SK-N-SH treated with all-trans-retinoic acid at 6 μM for 48 hours (cell line): ENCODE measurements at regions not wholly inside any gene's neighbourhood (a gene's known extent, or its start where the extent isn't known, plus 50 kb on each side); places are given as distances from the start of the nearest gene placed in this dataset.

Source experiments
- ARNTL ChIP-seq: fragments of 450-650 bp; formaldehyde crosslinking; IDR thresholded peaks from 2 replicates; pipeline ENCODE4 v1.5.0; 2020; ENCODE audit warnings: low read depth, mild to moderate bottlenecking, moderate library complexity, borderline replicate concordance
- SNAI2 ChIP-seq: fragments of 250-450 bp; sonication (Bioruptor Pico); IDR thresholded peaks from 2 replicates; pipeline ENCODE4 v1.5.0; 2020; ENCODE audit warnings: mild to moderate bottlenecking, moderate library complexity

- TF ChIP-seq ARNTL (CRISPR knock-in tag) (no peak), SNAI2 (no peak)
These were observed 1002.3 kb downstream of the TDRD15 start for GRCh38 chr2:22126106-22126505.
